ENCODE measurements at regions not wholly inside any gene's neighbourhood (a gene's known extent, or its start where the extent isn't known, plus 50 kb on each side); places are given as distances from the start of the nearest gene placed in this dataset.

- no peak for DNase-seq (ENCODE audit: low read depth in 2 of 3, low spot score in 2 of 3)
Observed at GRCh38 chr11:36877149-36877548, 279.1 kb upstream of the RAG2 start.

GRCh38 chr11:36876266-36876665, 278.2 kb upstream of the RAG2 start:
- DNase-seq (ENCODE audit: low read depth in 2 of 3, low spot score in 2 of 3), result no peak

- no peak for DNase-seq (ENCODE audit: low read depth in 2 of 3, low spot score in 2 of 3)
Observed at GRCh38 chr11:36874291-36874690, 276.3 kb upstream of the RAG2 start.

- DNase-seq (ENCODE audit: low read depth in 2 of 3, low spot score in 2 of 3), result no peak
Observed at GRCh38 chr11:36870361-36870760, 272.3 kb upstream of the RAG2 start.

GRCh38 chr11:36868380-36868779, 270.3 kb upstream of the RAG2 start:
- no peak for DNase-seq (ENCODE audit: low read depth in 2 of 3, low spot score in 2 of 3)

- DNase-seq (ENCODE audit: low read depth in 2 of 3, low spot score in 2 of 3), result no peak
Observed at GRCh38 chr11:36865846-36866245, 267.8 kb upstream of the RAG2 start.

GRCh38 chr11:36854875-36855274, 256.8 kb upstream of the RAG2 start:
- DNase-seq (ENCODE audit: low read depth in 2 of 3, low spot score in 2 of 3), result no peak

GRCh38 chr11:36848660-36849059, 250.6 kb upstream of the RAG2 start:
- DNase-seq (ENCODE audit: low read depth in 2 of 3, low spot score in 2 of 3), result no peak

GRCh38 chr11:36840378-36840777, 242.3 kb upstream of the RAG2 start:
- DNase-seq (ENCODE audit: low read depth in 2 of 3, low spot score in 2 of 3), result no peak

GRCh38 chr11:36837831-36838437, 239.9 kb upstream of the RAG2 start:
- no peak for DNase-seq (ENCODE audit: low read depth in 2 of 3, low spot score in 2 of 3)

GRCh38 chr11:36825251-36825650, 227.2 kb upstream of the RAG2 start:
- no peak for DNase-seq (ENCODE audit: low read depth in 2 of 3, low spot score in 2 of 3)

- no peak for DNase-seq (ENCODE audit: low read depth in 2 of 3, low spot score in 2 of 3)
Observed at GRCh38 chr11:36824349-36824748, 226.3 kb upstream of the RAG2 start.

- no peak for DNase-seq (ENCODE audit: low read depth in 2 of 3, low spot score in 2 of 3)
Observed at GRCh38 chr11:36822829-36823228, 224.8 kb upstream of the RAG2 start.

GRCh38 chr11:36818410-36818809, 220.4 kb upstream of the RAG2 start:
- no peak for DNase-seq (ENCODE audit: low read depth in 2 of 3, low spot score in 2 of 3)

GRCh38 chr11:36817336-36817965, 219.4 kb upstream of the RAG2 start:
- DNase-seq (ENCODE audit: low read depth in 2 of 3, low spot score in 2 of 3), result no peak

GRCh38 chr11:36809303-36809702, 211.3 kb upstream of the RAG2 start:
- DNase-seq (ENCODE audit: low read depth in 2 of 3, low spot score in 2 of 3), result no peak

- DNase-seq (ENCODE audit: low read depth in 2 of 3, low spot score in 2 of 3), result no peak
Observed at GRCh38 chr11:36807871-36808270, 209.8 kb upstream of the RAG2 start.

- DNase-seq (ENCODE audit: low read depth in 2 of 3, low spot score in 2 of 3), result no peak
Observed at GRCh38 chr11:36803084-36803483, 205.0 kb upstream of the RAG2 start.

- no peak for DNase-seq (ENCODE audit: low read depth in 2 of 3, low spot score in 2 of 3)
Observed at GRCh38 chr11:36792996-36793914, 195.2 kb upstream of the RAG2 start.

- DNase-seq (ENCODE audit: low read depth in 2 of 3, low spot score in 2 of 3), result no peak
Observed at GRCh38 chr11:36791957-36792356, 193.9 kb upstream of the RAG2 start.

- no peak for DNase-seq (ENCODE audit: low read depth in 2 of 3, low spot score in 2 of 3)
Observed at GRCh38 chr11:36790526-36790925, 192.5 kb upstream of the RAG2 start.

GRCh38 chr11:36783808-36784207, 185.8 kb upstream of the RAG2 start:
- DNase-seq (ENCODE audit: low read depth in 2 of 3, low spot score in 2 of 3), result no peak

All from hematopoietic multipotent progenitor cell (in vitro differentiated cells).